Astrocyte (in vitro differentiated cells and primary cell): ENCODE measurements at regions not wholly inside any gene's neighbourhood (a gene's known extent, or its start where the extent isn't known, plus 50 kb on each side); places are given as distances from the start of the nearest gene placed in this dataset.

ENCODE experiments used
- DNase-seq: peaks from one replicate; pipeline ENCODE4 v3.0.0-alpha.2; 2010; ENCODE audit warnings: low read depth
- FAIRE-seq: peaks from 2 replicates; lab custom pipeline; 2011; peaks lifted over from hg19 to GRCh38; lab: Jason Lieb, UNC
- H2AFZ ChIP-seq: 2 replicates; pipeline ENCODE4 v1.6.0; 2012; ENCODE audit warnings: low read depth, low read length, inconsistent platforms
- H3K27ac ChIP-seq: 2 replicates; pipeline ENCODE4 v1.5.1; 2011; ENCODE audit warnings: low read depth, low read length, inconsistent platforms
- H3K27me3 ChIP-seq: 2 replicates; pipeline ENCODE4 v1.6.0; 2011; ENCODE audit warnings: low read length, inconsistent platforms; ENCODE audit not compliant: insufficient read depth
- H3K36me3 ChIP-seq: 2 replicates; pipeline ENCODE4 v1.5.1; 2011; ENCODE audit warnings: low read length, inconsistent platforms; ENCODE audit not compliant: insufficient read depth
- H3K4me1 ChIP-seq: 2 replicates; pipeline ENCODE4 v1.5.1; 2011; ENCODE audit warnings: low read length, inconsistent platforms; ENCODE audit not compliant: insufficient read depth
- H3K4me2 ChIP-seq: 2 replicates; pipeline ENCODE4 v1.6.0; 2012; ENCODE audit warnings: low read length, inconsistent platforms
- H3K4me3 ChIP-seq: 2 replicates; pipeline ENCODE4 v1.5.1; 2011; ENCODE audit warnings: low read depth, mild to moderate bottlenecking, low read length, inconsistent platforms; ENCODE audit not compliant: insufficient read depth
- H3K79me2 ChIP-seq: 2 replicates; pipeline ENCODE4 v1.6.0; 2012; ENCODE audit warnings: mild to moderate bottlenecking, low read length, inconsistent platforms; ENCODE audit not compliant: insufficient read depth
- H3K9ac ChIP-seq: 2 replicates; pipeline ENCODE4 v1.6.0; 2012; ENCODE audit warnings: mild to moderate bottlenecking, low read length, inconsistent platforms
- H3K9me3 ChIP-seq: 2 replicates; pipeline ENCODE4 v1.5.1; 2012; ENCODE audit warnings: low read depth, mild to moderate bottlenecking, low read length, inconsistent platforms; ENCODE audit not compliant: insufficient read depth
- H4K20me1 ChIP-seq: 2 replicates; pipeline ENCODE4 v1.6.0; 2012; ENCODE audit warnings: low read length, inconsistent platforms; ENCODE audit not compliant: insufficient read depth
- H3K27ac Mint-ChIP-seq: one replicate; pipeline ENCODE4 v1.8.0; 2021; ENCODE audit warnings: mild to moderate bottlenecking, mixed read lengths; ENCODE audit not compliant: unreplicated experiment
- H3K27me3 Mint-ChIP-seq: one replicate; pipeline ENCODE4 v1.8.0; 2021; ENCODE audit warnings: low read depth, mixed read lengths; ENCODE audit not compliant: unreplicated experiment
- H3K36me3 Mint-ChIP-seq: one replicate; pipeline ENCODE4 v1.8.0; 2021; ENCODE audit warnings: low read depth, mixed read lengths; ENCODE audit not compliant: unreplicated experiment
- H3K4me1 Mint-ChIP-seq: one replicate; pipeline ENCODE4 v1.8.0; 2021; ENCODE audit warnings: low read depth, mixed read lengths; ENCODE audit not compliant: unreplicated experiment
- H3K4me3 Mint-ChIP-seq: one replicate; pipeline ENCODE4 v1.8.0; 2021; ENCODE audit warnings: mild to moderate bottlenecking, moderate library complexity, mixed read lengths; ENCODE audit not compliant: unreplicated experiment
- H3K9me3 Mint-ChIP-seq: one replicate; pipeline ENCODE4 v1.8.0; 2021; ENCODE audit warnings: mild to moderate bottlenecking, mixed read lengths; ENCODE audit not compliant: unreplicated experiment
- CTCF ChIP-seq: IDR thresholded peaks from 2 replicates; pipeline ENCODE4 v1.5.1; 2011; ENCODE audit warnings: low read depth, mild to moderate bottlenecking, inconsistent platforms, low read length, moderate library complexity; ENCODE audit not compliant: insufficient read depth
- EZH2 ChIP-seq: IDR thresholded peaks from 2 replicates; pipeline ENCODE4 v1.6.1; 2012; ENCODE audit warnings: mild to moderate bottlenecking, low read length, inconsistent platforms; ENCODE audit not compliant: insufficient read depth

DNA sequence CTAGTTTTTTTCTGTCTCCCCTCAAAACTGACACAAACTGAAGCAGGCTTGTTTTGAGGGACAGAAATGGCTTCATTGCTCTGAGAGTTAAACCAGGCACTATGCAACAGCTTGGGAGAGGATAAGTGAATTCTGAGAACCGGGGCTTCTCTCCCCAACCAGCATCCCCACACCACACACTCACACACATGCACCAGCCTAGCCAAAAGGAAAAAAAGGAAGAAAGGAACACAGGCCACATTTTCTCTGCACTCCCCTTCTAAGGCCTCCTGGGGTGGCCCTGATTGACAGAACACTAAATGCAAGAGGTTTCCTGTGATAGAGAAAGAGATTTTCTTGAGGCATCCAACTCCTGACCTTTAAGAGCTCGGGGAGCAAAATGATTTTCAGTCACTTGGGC lies 177.5 kb downstream of the TLE3 start:
- peaks cover 50% of the 10 kb centered on the region for H3K27me3 Mint-ChIP-seq
- H3K27ac Mint-ChIP-seq, result no peak overlapping the region
- H3K27ac ChIP-seq, result no peak overlapping the region

DNA sequence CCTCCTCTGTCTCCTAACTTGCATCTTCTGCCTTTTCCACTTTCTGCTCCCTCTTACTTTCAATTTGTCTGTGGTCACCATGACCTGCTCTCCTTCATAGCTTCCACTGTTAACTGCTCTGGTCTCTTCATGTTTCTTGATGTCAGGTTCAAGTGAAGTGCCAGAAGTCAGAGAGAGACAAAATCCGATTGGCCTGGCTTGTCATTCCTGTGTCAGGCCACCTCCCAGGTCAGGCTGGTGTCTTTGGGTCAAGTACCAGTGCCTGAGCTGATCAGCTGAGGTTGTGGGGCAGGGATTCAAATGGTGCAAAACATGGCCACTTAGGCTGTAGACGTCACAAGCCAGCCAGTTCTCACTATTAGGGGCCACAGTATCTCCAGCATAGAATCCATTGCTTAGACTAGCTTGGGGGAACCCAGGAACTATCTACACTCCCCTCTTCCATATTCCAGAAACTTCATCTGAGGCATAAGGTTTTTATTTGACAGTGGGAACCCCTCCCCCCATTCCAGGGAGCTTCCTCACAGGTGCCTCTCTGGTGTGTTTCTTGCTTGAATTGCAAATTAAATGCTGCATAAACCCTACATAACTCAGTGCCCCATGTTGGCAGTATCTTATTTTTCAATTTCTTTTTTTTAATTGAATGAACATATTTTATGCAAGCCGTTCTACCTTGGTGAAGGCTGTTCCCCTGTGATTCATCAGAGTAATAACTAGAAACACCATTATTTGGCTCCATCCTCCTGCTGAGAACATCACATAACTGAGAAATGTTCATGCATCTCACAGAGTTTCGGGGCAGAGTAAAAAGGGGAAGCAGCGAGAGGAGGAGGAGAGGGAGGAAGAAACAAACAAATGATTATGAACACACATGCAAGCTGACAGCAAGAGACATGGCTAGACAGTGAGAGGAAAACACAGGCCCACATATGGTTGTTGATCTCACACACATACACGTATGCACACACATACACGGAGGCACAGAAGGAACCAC lies 175.8 kb downstream of the TLE3 start:
- Histone ChIP-seq H3K36me3 (no peaks in the 10 kb centered on the region), H3K4me3 (no peak overlapping the region), H2AFZ (no peak overlapping the region), H4K20me1 (no peaks in the 10 kb centered on the region), H3K27me3 (peaks cover 18% of the 10 kb centered on the region), H3K27ac (no peak overlapping the region), H3K4me2 (no peak overlapping the region), H3K79me2 (no peaks in the 10 kb centered on the region), H3K9ac (no peak overlapping the region), H3K4me1 (no peaks in the 10 kb centered on the region), H3K9me3 (peaks cover 11% of the 10 kb centered on the region)
- no peak overlapping the region for H3K27ac Mint-ChIP-seq
- FAIRE-seq, result no peak
- peaks cover 40% of the 10 kb centered on the region for H3K27me3 Mint-ChIP-seq
- peaks cover 18% of the 10 kb centered on the region for H3K4me1 Mint-ChIP-seq
- peaks cover 2% of the 10 kb centered on the region for H3K36me3 Mint-ChIP-seq
- no peak overlapping the region for H3K4me3 Mint-ChIP-seq
- no peak for DNase-seq
- H3K9me3 Mint-ChIP-seq, result peaks cover 19% of the 10 kb centered on the region
- TF ChIP-seq CTCF (no peak), EZH2 (no peak)

More for the DNA sequence above, 177.5 kb downstream of the TLE3 start:
- no peak overlapping the region for H2AFZ ChIP-seq
- TF ChIP-seq EZH2 (no peak), CTCF (no peak)
- H3K4me2 ChIP-seq, result no peak overlapping the region
- Mint-ChIP-seq H3K9me3 (peaks cover 19% of the 10 kb centered on the region), H3K4me3 (no peak overlapping the region), H3K4me1 (peaks cover 5% of the 10 kb centered on the region), H3K36me3 (peaks cover 2% of the 10 kb centered on the region)
- H3K27me3 ChIP-seq, result peaks cover 18% of the 10 kb centered on the region
- H3K4me1 ChIP-seq, result no peaks in the 10 kb centered on the region
- H4K20me1 ChIP-seq, result no peaks in the 10 kb centered on the region
- no peak overlapping the region for H3K4me3 ChIP-seq
- H3K36me3 ChIP-seq, result no peaks in the 10 kb centered on the region
- H3K9ac ChIP-seq, result no peak overlapping the region
- DNase-seq (no peak), FAIRE-seq (no peak)
- H3K9me3 ChIP-seq, result peaks cover 6% of the 10 kb centered on the region
- H3K79me2 ChIP-seq, result no peaks in the 10 kb centered on the region

DNA sequence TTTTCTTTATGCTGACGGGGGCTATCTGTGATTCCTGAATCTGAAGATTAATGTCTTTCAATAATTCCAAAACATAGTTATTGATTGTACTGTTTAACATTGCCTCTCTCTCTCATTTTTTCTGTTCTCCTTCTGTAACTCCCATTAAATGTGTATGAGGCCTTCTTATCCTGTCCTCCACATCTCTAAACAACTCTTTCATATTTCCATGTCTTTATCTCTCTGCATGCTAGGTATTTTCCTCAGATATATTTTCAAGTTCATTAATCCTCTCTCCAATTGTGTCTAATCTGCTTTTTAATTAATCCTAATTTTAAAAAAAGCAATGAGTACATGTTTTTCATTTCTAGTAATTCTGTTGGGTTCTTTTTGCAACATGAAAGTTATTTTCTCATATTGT lies 173.2 kb downstream of the TLE3 start:
- no peak for FAIRE-seq

More for the DNA sequence above, 173.2 kb downstream of the TLE3 start:
- peaks cover 27% of the 10 kb centered on the region for H3K9me3 Mint-ChIP-seq
- Histone ChIP-seq H4K20me1 (no peaks in the 10 kb centered on the region), H3K36me3 (no peaks in the 10 kb centered on the region), H3K27me3 (peaks cover 6% of the 10 kb centered on the region), H3K9ac (no peak overlapping the region), H3K9me3 (peaks cover 11% of the 10 kb centered on the region), H3K4me2 (no peak overlapping the region), H3K27ac (no peak overlapping the region), H3K79me2 (no peaks in the 10 kb centered on the region), H3K4me1 (no peaks in the 10 kb centered on the region), H3K4me3 (no peak overlapping the region), H2AFZ (no peak overlapping the region)
- DNase-seq, result no peak
- no peak overlapping the region for H3K27ac Mint-ChIP-seq
- peaks cover 2% of the 10 kb centered on the region for H3K36me3 Mint-ChIP-seq
- no peak overlapping the region for H3K4me3 Mint-ChIP-seq
- H3K4me1 Mint-ChIP-seq, result peaks cover 18% of the 10 kb centered on the region
- peaks cover 22% of the 10 kb centered on the region for H3K27me3 Mint-ChIP-seq
- TF ChIP-seq EZH2, result no peak
- TF ChIP-seq CTCF, result no peak
